Activated CD4-positive, alpha-beta T cell treated with anti-CD3 and anti-CD28 coated beads, Interleukin-2, amount 10 ng/mL, durations not matched to agents 7 days and 5 days (primary cell): ENCODE measurements at regions not wholly inside any gene's neighbourhood (a gene's known extent, or its start where the extent isn't known, plus 50 kb on each side); places are given as distances from the start of the nearest gene placed in this dataset.

Source experiments
- CTCF ChIA-PET: fragments of 350-600 bp; sonication (Branson Sonifier 250); formaldehyde crosslinking; loops from one replicate; lab custom pipeline; 2021; ENCODE audit warnings: antibody characterized with exemption; lab: Charles Lee
- POLR2A ChIA-PET: fragments of 350-600 bp; sonication (Branson Sonifier 250); formaldehyde crosslinking; loops from one replicate; lab custom pipeline; 2021; ENCODE audit warnings: antibody characterized with exemption; lab: Charles Lee
- DNase-seq: peaks from one replicate; pipeline ENCODE4 v3.0.0-alpha.2; 2020
- H3K27ac Mint-ChIP-seq: one replicate; pipeline ENCODE4 v1.8.0; 2021; ENCODE audit warnings: mild to moderate bottlenecking, moderate library complexity, mixed read lengths
- H3K27me3 Mint-ChIP-seq: one replicate; pipeline ENCODE4 v1.8.0; 2021; ENCODE audit warnings: mixed read lengths
- H3K36me3 Mint-ChIP-seq: one replicate; pipeline ENCODE4 v1.8.0; 2021; ENCODE audit warnings: low read depth, mixed read lengths
- H3K4me1 Mint-ChIP-seq: one replicate; pipeline ENCODE4 v1.8.0; 2021; ENCODE audit warnings: mixed read lengths
- H3K4me3 Mint-ChIP-seq: one replicate; pipeline ENCODE4 v1.8.0; 2021; ENCODE audit warnings: mild to moderate bottlenecking, moderate library complexity, mixed read lengths
- H3K9me3 Mint-ChIP-seq: one replicate; pipeline ENCODE4 v1.8.0; 2021; ENCODE audit warnings: mixed read lengths

- H3K27ac Mint-ChIP-seq, result no peak overlapping the region
- CTCF ChIA-PET, result no interaction called here
- no peaks in the 10 kb centered on the region for H3K4me1 Mint-ChIP-seq
- H3K36me3 Mint-ChIP-seq, result no peaks in the 10 kb centered on the region
- no peaks in the 10 kb centered on the region for H3K27me3 Mint-ChIP-seq
- POLR2A ChIA-PET, result no interaction called here
- no peak for DNase-seq
- no peak overlapping the region for H3K4me3 Mint-ChIP-seq
- H3K9me3 Mint-ChIP-seq, result peaks cover 5% of the 10 kb centered on the region
Measured at GRCh38 chr14:98816195-98816594, 455.8 kb downstream of the BCL11B start.

GRCh38 chr14:98816720-98817119, 455.3 kb downstream of the BCL11B start:
- Mint-ChIP-seq H3K36me3 (no peaks in the 10 kb centered on the region), H3K27me3 (no peaks in the 10 kb centered on the region), H3K27ac (no peak overlapping the region), H3K4me3 (no peak overlapping the region), H3K9me3 (peaks cover 5% of the 10 kb centered on the region), H3K4me1 (no peaks in the 10 kb centered on the region)
- CTCF ChIA-PET, result no interaction called here
- no peak for DNase-seq
- POLR2A ChIA-PET, result no interaction called here

GRCh38 chr14:98819132-98819866, 452.7 kb downstream of the BCL11B start:
- no peaks in the 10 kb centered on the region for H3K4me1 Mint-ChIP-seq
- H3K4me3 Mint-ChIP-seq, result no peak overlapping the region
- H3K36me3 Mint-ChIP-seq, result no peaks in the 10 kb centered on the region
- H3K9me3 Mint-ChIP-seq, result peaks cover 5% of the 10 kb centered on the region
- no peaks in the 10 kb centered on the region for H3K27me3 Mint-ChIP-seq
- no peak overlapping the region for H3K27ac Mint-ChIP-seq
- DNase-seq, result no peak
- CTCF ChIA-PET, result no interaction called here
- POLR2A ChIA-PET, result no interaction called here

GRCh38 chr14:98819867-98820206, 452.2 kb downstream of the BCL11B start:
- no peak overlapping the region for H3K4me3 Mint-ChIP-seq
- H3K27ac Mint-ChIP-seq, result no peak overlapping the region
- H3K27me3 Mint-ChIP-seq, result no peaks in the 10 kb centered on the region
- DNase-seq, result no peak
- no peaks in the 10 kb centered on the region for H3K36me3 Mint-ChIP-seq
- ChIA-PET POLR2A (no interaction called here), CTCF (no interaction called here)
- H3K4me1 Mint-ChIP-seq, result no peaks in the 10 kb centered on the region
- H3K9me3 Mint-ChIP-seq, result peaks cover 5% of the 10 kb centered on the region

DNA sequence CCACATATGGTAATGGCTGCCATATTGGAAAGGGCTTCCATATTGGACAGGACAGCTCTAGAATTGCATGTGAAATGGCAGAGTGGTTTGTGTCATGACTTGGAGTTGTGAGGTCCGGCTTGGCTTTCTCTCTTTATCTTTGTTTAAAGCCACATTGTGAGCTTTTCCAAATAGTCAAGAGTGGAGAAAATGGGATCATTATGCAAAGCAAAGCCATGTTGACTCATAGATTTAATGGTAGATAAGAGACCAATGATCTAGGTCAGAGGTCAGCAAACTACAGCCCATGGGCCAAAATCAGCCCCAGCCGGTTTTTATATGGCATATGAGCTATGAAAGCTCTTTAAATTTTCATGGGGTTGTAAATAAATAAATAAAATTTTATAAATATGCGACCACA, 449.1 kb downstream of the BCL11B start:
- POLR2A ChIA-PET, result no interaction called here
- Mint-ChIP-seq H3K4me1 (peaks cover 5% of the 10 kb centered on the region), H3K4me3 (no peak overlapping the region), H3K27ac (no peak overlapping the region), H3K27me3 (no peaks in the 10 kb centered on the region), H3K9me3 (peaks cover 2% of the 10 kb centered on the region), H3K36me3 (no peaks in the 10 kb centered on the region)
- DNase-seq, result no peak
- CTCF ChIA-PET, result no interaction called here

- POLR2A ChIA-PET, result no interaction called here
- Mint-ChIP-seq H3K9me3 (peaks cover 2% of the 10 kb centered on the region), H3K27ac (no peak overlapping the region), H3K27me3 (no peaks in the 10 kb centered on the region), H3K4me1 (peaks cover 5% of the 10 kb centered on the region), H3K36me3 (no peaks in the 10 kb centered on the region), H3K4me3 (no peak overlapping the region)
- CTCF ChIA-PET, result no interaction called here
- DNase-seq, result no peak
Measured at GRCh38 chr14:98826618-98827017, 445.4 kb downstream of the BCL11B start.

- Mint-ChIP-seq H3K9me3 (no peaks in the 10 kb centered on the region), H3K4me3 (no peak overlapping the region), H3K36me3 (no peaks in the 10 kb centered on the region), H3K27ac (no peak overlapping the region), H3K4me1 (no peaks in the 10 kb centered on the region), H3K27me3 (no peaks in the 10 kb centered on the region)
- CTCF ChIA-PET, result interaction anchor here (0.7 kb wide), 1 partner anchor 60 kb away, joined by 3 read pairs; no protein-coding TSS in a partner anchor
- no peak for DNase-seq
- POLR2A ChIA-PET, result no interaction called here
Measured at GRCh38 chr14:98834119-98834518, 437.9 kb downstream of the BCL11B start.

DNA sequence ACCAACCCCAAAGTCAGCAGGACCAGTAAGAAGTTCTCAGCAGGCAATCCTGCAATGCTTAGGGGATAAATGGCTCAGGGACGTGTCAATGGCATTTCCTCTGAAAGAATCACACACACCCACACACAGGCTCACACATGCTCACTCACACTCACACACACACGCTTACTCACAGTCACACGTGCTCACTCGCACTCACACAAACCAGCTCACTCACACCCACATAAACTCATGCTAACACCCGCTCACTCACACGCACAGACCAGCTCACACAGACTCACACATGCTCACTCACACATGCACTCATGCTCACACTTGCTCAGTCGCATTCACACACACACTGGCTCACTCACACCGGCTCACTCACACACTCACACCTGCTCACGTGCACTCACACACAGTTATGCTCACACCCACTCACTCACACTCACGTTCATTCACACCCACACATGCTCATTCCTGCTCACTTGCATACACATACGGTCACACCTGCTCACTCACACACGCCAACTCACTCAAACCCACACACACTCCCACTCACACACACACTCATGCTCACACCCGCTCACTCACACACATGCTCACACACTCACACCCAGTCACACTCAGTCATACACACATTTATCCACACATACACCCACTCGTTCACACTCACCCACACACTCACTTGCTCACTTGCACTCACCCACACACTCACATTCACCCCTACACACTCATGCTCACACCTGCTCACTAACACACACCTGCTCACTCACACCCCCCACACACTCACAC, 436.8 kb downstream of the BCL11B start:
- Mint-ChIP-seq H3K27me3 (no peaks in the 10 kb centered on the region), H3K9me3 (no peaks in the 10 kb centered on the region), H3K4me1 (no peaks in the 10 kb centered on the region), H3K27ac (no peak overlapping the region), H3K36me3 (no peaks in the 10 kb centered on the region), H3K4me3 (no peak overlapping the region)
- no peak for DNase-seq
- POLR2A ChIA-PET, result no interaction called here
- CTCF ChIA-PET, result no interaction called here

DNA sequence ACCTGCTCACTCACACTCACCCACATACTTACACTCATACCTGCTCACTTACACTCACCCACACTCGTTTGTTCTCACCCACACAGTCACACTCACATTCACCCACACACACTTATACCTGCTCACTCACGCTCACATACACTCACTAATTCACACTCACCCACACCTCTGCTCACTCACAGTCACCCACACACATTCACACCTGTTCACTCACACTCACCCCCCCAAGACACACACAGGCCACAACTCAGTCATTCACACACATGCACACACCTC, 436.2 kb downstream of the BCL11B start:
- Mint-ChIP-seq H3K4me3 (no peak overlapping the region), H3K27me3 (no peaks in the 10 kb centered on the region), H3K27ac (no peak overlapping the region), H3K36me3 (no peaks in the 10 kb centered on the region), H3K4me1 (no peaks in the 10 kb centered on the region), H3K9me3 (no peaks in the 10 kb centered on the region)
- ChIA-PET POLR2A (no interaction called here), CTCF (no interaction called here)
- DNase-seq, result no peak

DNA sequence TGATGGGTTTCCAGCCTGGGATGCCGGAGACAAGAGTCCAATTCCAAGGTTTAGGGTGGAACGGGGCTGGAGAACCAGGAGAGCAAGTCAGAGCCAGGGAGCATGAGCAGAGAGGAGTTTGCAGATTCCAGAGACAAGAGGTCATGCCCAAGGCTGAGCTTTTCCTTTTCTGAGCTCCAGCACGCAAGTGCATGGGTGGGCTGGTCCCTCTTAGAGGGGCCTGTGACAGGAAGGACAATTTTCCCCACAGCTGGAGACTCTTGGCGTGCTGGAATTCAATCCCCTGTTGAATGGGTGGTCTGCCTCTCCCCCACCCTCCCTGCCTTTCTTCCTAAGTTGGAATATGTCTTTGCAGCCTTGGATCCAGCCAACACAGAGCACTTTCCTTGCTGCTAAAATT, 431.9 kb downstream of the BCL11B start:
- DNase-seq, result no peak
- H3K4me1 Mint-ChIP-seq, result peaks cover 9% of the 10 kb centered on the region
- CTCF ChIA-PET, result interaction anchor here (0.7 kb wide), 1 partner anchor 15 kb away, joined by 4 read pairs; no protein-coding TSS in a partner anchor
- H3K36me3 Mint-ChIP-seq, result no peaks in the 10 kb centered on the region
- H3K27me3 Mint-ChIP-seq, result peaks cover 3% of the 10 kb centered on the region
- no peak overlapping the region for H3K27ac Mint-ChIP-seq
- no peaks in the 10 kb centered on the region for H3K9me3 Mint-ChIP-seq
- POLR2A ChIA-PET, result no interaction called here
- H3K4me3 Mint-ChIP-seq, result no peak overlapping the region

DNA sequence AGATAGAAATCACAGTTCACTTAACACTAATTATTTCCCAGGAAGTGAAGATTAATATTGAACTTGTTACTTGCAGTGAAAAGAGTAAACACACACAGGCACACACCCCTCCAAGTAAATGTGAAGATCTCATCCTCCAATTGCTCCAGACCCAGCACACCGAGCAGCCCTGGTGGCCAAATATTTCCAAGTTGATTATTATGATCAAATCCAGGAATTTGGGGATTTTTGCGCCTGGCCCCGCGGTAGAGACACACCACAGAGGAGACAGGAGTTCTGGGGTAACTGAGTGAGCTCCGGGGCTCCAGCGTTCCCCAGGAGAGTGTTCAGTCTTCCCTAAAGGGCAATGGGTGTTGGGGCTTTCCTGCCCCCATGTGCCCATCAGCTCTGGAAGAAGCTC, 431.5 kb downstream of the BCL11B start:
- H3K4me1 Mint-ChIP-seq, result peaks cover 9% of the 10 kb centered on the region
- CTCF ChIA-PET, result no interaction called here
- no peak for DNase-seq
- POLR2A ChIA-PET, result no interaction called here
- no peaks in the 10 kb centered on the region for H3K9me3 Mint-ChIP-seq
- no peak overlapping the region for H3K4me3 Mint-ChIP-seq
- no peaks in the 10 kb centered on the region for H3K36me3 Mint-ChIP-seq
- H3K27me3 Mint-ChIP-seq, result peaks cover 3% of the 10 kb centered on the region
- no peak overlapping the region for H3K27ac Mint-ChIP-seq

DNA sequence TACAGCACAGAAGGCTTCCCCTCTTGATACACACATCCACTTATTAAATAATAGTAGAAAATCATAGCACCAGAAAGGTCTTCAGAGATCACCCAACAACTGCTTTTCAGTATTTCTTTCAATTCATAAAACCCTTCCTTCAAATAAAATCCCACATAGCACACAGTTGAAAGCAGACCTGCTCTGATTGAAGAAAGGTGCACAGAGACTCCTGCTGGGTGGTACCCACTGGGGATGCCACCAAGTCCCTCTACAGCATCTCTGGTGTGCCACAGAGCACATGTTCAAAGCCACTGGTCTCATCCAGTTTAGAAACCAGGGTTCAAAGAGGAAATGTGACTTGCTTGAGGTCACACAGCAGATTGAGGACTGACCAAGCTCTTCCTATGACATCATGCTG, 427.5 kb downstream of the BCL11B start:
- CTCF ChIA-PET, result no interaction called here
- POLR2A ChIA-PET, result no interaction called here
- DNase-seq, result no peak
- Mint-ChIP-seq H3K27ac (no peak overlapping the region), H3K9me3 (peaks cover 4% of the 10 kb centered on the region), H3K36me3 (no peaks in the 10 kb centered on the region), H3K4me3 (no peak overlapping the region), H3K27me3 (peaks cover 3% of the 10 kb centered on the region), H3K4me1 (peaks cover 9% of the 10 kb centered on the region)

DNA sequence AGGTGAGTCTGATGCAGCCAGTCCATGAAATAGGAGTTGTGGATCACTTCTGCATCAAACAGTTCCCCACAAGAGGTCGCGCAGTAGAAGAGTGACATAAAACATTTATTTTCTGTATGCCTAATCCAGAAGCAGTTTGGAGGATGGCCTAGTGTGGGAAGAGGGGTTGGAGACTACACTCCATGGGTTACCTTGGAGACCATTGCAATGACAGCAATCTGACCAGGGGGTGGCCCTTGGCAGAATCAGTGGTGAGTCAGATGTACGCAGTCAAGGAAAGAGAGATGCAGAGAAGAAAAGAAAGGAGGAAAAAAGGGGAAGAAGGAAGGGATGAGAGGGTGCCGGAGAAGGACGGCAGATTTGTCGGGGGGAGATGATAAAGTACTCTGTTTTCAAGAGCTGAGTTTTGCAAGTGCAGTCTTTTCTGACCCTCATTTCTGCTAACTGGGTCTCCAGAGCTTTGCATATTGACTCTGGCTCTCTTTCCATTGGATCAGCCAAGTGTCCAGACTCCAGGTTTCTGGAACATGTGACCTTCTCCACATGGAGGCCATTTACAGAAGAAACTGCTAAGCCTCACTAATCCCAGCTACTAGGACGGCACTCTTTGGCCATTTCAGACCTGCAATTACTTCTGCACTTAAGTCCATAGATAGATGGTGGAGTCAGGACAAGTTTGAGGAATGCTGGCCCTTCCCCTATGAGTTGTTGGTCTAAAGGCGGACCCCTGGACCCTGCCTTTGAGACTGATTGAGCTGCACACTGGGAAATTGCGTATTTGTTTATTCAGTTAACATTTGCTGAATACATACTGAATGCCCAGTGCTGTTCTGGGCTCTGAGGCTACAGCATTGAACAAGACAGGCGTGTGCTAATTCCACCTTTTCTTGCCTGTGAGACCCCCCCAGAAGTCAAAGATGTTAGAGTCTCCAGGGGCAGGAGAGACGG, 424.2 kb downstream of the BCL11B start:
- peaks cover 3% of the 10 kb centered on the region for H3K27me3 Mint-ChIP-seq
- peaks cover 9% of the 10 kb centered on the region for H3K4me1 Mint-ChIP-seq
- POLR2A ChIA-PET, result no interaction called here
- H3K27ac Mint-ChIP-seq, result no peak overlapping the region
- H3K9me3 Mint-ChIP-seq, result peaks cover 4% of the 10 kb centered on the region
- H3K36me3 Mint-ChIP-seq, result no peaks in the 10 kb centered on the region
- CTCF ChIA-PET, result no interaction called here
- H3K4me3 Mint-ChIP-seq, result no peak overlapping the region
- DNase-seq, result no peak
